GM18505 (cell line): ENCODE measurements at regions not wholly inside any gene's neighbourhood (a gene's known extent, or its start where the extent isn't known, plus 50 kb on each side); places are given as distances from the start of the nearest gene placed in this dataset.

Experiments used
- ATAC-seq: cut with Tn5 transposase; IDR thresholded peaks from one replicate; pipeline ENCODE4 v1.9.1; 2021; ENCODE audit not compliant: unreplicated experiment
- POLR2A ChIP-seq: IDR thresholded peaks from 4 replicates; pipeline ENCODE4 v1.6.1; 2011; ENCODE audit warnings: borderline replicate concordance; ENCODE audit not compliant: insufficient read depth, insufficient read length; ENCODE audit errors: extremely low read depth

DNA sequence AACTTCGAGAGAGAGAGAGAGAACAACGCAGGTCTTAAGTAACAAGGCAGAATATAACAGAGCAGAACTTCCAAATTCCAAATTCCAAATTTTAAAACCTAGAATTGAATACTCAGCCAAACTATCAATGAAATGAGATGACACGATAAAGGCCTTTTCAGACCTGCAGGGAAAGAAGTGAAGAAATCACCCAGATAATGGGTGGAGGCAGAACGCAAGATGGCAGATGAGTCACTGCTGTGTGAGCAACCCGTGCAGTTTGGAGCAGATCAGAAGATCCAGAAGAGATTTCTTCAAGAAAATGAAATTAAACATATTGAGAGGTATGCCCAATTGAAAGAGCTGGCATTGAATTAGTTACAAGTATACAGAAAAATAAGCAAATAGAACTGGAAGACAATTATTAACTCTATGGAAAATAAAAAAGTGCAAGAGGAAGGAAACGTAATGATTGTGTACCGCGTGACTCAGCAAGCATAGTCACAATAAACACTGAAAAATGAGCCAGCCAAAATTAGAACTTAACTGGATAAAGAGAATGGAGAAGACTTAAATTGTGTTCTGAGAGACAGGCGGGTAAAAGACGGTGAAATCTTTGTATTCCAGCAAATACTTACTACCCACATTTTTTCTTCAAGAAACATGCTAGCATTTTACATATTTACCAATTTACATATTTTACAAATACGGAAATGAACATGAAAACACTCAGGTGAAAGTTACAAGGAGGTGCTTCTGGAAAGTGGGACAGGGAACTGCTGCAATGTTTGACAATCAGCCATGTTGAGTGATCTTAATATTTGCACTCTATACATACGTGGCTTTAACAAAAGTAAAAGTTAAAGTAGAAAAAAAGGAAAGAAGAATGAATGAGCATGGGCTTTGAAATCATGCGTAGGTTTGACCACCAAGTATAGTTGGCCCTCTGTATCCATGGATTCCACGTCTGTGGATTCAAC is 87.9 kb upstream of the CDYL start:
- no peak for TF ChIP-seq POLR2A
- no peak for ATAC-seq

- no peak for TF ChIP-seq POLR2A
- ATAC-seq, result no peak
Observed at GRCh38 chr6:4687656-4687988, 88.6 kb upstream of the CDYL start.

DNA sequence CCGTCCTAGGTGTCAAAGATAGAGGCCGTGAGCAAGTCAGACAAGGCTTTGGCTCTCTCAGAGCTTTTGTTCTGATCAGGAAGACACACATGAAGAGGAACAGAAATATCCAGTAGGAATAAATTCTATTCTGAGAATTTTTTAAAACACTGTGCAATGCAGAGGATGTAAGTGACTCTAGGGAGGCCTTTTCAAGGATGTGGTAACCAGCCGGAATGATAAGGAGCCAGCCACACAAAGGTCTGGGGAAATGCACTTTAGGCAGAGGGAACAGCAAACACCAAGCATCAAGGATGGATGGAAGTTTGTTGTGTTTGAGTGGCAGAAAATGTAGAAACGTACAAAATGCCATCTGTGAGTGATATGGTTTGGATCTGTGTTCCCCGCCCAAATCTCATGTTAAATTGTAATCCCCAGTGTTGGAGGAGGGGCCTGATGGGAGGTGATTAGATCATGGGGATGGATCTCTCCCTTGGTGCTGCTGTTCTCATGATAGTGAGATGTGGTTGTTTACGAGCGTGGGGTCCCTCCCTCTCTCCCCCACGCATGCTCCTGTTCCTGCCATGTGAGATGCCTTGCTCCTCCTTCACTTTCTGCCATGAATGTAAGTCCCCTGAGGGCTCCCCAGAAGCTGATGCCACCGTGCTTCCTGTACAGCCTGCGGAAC is 93.6 kb upstream of the CDYL start:
- no peak for ATAC-seq
- no peak for TF ChIP-seq POLR2A

DNA sequence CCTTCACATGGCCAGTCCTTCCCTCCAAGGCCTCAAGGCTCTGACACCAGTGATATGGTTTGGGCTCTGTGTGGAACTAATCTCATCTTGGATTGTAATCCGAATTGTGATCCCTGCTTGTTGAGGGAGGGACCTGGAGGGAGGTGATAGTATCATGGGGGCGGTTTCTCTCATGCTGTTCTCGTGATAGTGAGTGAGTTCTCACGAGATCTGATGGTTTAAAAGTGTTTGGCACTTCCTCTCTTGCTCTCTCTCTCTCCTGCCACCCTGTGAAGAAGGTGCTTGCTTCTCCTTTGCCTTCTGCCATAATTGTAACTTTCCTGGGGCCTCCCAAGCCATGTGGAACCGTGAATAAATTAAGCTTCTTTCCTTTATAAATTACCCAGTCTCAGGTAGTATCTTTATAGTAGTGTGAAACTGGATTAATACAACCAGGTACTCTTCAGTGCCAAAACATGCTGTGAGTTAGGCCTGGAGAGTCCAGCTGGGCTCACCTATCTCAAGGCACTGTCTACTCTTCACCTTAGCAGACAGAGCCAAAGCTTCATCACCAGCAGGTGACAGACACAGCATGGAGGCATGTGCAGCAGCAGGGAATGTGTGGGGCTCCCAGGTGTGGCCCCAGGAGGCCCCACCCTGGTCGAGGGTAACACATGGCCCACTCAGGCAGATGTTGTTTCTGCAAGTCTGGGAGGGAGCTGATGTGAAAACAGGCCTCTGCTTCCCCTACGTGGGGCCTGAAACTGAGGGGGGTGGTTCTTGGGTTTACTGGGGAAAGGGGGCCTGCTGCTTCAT is 97.5 kb upstream of the CDYL start:
- no peak for ATAC-seq
- TF ChIP-seq POLR2A, result no peak

DNA sequence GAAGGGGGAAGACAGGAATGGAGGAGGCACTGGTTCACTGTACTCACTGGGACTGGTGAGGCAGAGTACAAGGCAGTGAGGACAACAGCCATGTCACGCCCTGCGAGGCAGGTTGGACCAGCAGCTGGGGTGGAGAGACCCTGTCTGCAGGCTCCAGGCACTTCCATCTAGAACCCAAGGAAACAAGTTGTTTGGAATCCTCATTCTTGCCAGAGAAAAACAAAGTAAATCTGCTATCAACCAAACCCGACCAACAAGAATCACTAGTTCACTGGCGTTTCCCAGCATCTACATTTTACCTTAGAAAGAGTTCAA is 98.5 kb upstream of the CDYL start:
- no peak for TF ChIP-seq POLR2A
- no peak for ATAC-seq

- no peak for ATAC-seq
- no peak for TF ChIP-seq POLR2A
Observed at GRCh38 chr6:4677011-4677750, 99.0 kb upstream of the CDYL start.

GRCh38 chr6:4676016-4676415 is 100.2 kb upstream of the CDYL start:
- ATAC-seq, result no peak
- TF ChIP-seq POLR2A, result no peak

DNA sequence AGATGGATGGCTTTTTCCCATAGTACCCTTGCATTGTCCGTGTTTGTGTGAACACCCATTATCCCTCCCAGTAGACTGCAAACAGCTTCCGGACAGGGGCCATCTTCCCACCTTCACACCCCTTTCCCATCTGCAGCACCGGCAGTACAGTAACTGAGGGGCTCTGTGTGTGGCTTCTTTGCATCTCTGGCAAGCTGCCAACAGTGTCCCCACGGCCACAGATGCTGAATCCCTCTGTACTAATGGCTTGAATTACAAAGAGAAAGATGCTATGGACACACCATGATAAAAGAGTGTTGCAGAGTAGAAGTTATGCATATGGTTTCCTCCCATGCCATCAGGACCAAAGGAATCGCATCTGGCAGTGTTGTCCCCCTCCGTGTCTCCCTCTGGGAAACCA is 101.1 kb upstream of the CDYL start:
- no peak for ATAC-seq
- TF ChIP-seq POLR2A, result no peak

- TF ChIP-seq POLR2A, result no peak
- ATAC-seq, result no peak
Observed at GRCh38 chr6:4673861-4674260, 102.3 kb upstream of the CDYL start.

DNA sequence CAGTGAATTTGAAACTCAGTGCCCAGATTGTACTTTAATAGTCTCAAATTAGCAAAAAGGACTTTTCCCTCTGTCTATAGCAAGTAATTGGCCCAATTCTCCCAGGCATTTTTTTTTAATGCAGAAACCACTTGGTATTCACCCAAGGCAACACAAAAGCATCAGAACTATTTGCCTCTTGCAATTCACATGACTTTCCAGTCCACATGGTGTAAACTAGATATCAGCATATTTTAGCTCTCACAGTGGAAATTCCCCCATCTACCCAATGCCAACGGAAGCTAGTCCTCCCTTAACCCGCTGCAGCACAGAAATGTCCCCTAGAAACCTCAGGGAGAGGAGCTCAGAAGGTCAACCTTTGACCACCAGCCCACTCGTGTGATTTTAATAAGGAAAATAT is 103.4 kb upstream of the CDYL start:
- no peak for ATAC-seq
- TF ChIP-seq POLR2A, result no peak

GRCh38 chr6:4671587-4672115 is 104.6 kb upstream of the CDYL start:
- TF ChIP-seq POLR2A, result no peak
- ATAC-seq, result no peak

DNA sequence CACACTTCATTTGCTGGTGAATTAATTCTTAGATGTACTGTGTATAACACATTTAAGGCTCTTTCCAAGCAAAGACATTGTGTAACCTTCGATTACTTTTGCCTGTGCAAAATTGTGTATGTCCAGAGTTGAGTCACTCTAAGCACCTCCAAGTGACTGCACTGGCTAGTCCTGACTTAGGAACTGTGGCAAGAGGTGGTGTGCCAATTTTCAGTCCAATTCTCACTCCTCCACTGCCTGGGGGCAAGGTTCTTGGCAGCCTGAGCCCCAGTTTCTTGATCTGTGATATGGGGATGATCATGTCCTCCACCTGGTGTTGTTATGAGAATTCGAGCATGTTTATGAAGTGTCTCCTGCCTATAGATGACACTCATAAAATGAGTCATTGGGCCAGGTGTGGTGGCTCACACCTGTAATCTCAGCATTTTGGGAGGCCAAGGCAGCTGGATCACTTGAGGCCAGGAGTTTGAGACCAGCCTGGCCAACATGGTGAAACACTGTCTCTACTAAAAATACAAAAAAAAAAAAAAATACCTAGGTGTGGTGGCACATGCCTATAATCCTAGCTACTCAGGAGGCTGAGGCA is 105.3 kb upstream of the CDYL start:
- no peak for ATAC-seq
- no peak for TF ChIP-seq POLR2A
